SJSA1 (cell line): ENCODE measurements at regions not wholly inside any gene's neighbourhood (a gene's known extent, or its start where the extent isn't known, plus 50 kb on each side); places are given as distances from the start of the nearest gene placed in this dataset.
"Not testable (repeated sequence)": the region's sequence is repeated elsewhere in the genome, so short reads cannot be mapped to it uniquely, and the experiment has no call there.

Source experiments
- DNase-seq, 2 experiments: peaks; one replicate each; pipeline ENCODE4 v3.0.0-alpha.2; 2015 to 2020; ENCODE audit warnings: low spot score in 2 of 2, low read depth in 1 of 2
- H3K27ac ChIP-seq: fragments of 250-450 bp; sonication (Bioruptor Pico); 2 replicates; pipeline ENCODE4 v1.5.1; 2020; ENCODE audit warnings: mild to moderate bottlenecking, moderate library complexity
- H3K27me3 ChIP-seq: fragments of 250-450 bp; sonication (Bioruptor Pico); replicated peaks from 2 replicates; pipeline ENCODE4 v1.5.1; 2020; ENCODE audit warnings: mild to moderate bottlenecking, moderate library complexity
- H3K36me3 ChIP-seq: fragments of 250-450 bp; sonication (Bioruptor Pico); 2 replicates; pipeline ENCODE4 v1.5.1; 2020; ENCODE audit warnings: mild to moderate bottlenecking
- H3K4me1 ChIP-seq: fragments of 250-450 bp; sonication (Bioruptor Pico); replicated peaks from 2 replicates; pipeline ENCODE4 v1.6.1; 2021; ENCODE audit warnings: mild to moderate bottlenecking
- H3K4me3 ChIP-seq: fragments of 250-450 bp; sonication (Bioruptor Pico); 2 replicates; pipeline ENCODE4 v1.5.1; 2020; ENCODE audit warnings: mild to moderate bottlenecking
- H3K9me3 ChIP-seq: fragments of 250-450 bp; sonication (Bioruptor Pico); replicated peaks from 2 replicates; pipeline ENCODE4 v1.5.1; 2020; ENCODE audit warnings: mild to moderate bottlenecking

- Histone ChIP-seq H3K9me3 (no peaks in the 10 kb centered on the region), H3K27ac (no peak overlapping the region)
- DNase-seq, result no peak
Measured at GRCh38 chr14:24705840-24706239, 71.8 kb upstream of the GZMB start.

DNA sequence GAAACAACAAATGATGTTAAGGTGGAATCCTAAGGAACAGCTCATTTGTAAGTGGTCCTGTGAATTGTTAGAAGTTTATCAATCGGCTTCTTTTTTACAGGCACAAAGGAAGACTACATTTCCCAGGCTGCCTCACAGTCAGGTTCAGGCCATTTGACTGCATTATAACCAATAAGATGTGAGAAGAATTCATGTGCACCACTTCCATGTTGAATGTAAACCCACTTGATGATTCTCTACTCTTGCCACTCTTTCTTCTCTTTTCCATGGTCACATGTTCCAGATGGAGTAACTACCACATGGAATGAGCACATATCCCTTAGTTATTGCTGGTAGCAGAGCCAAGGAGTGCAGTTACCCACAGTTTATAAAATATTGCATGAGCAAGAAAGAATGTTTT is 67.1 kb upstream of the GZMB start:
- no peak overlapping the region for H3K27ac ChIP-seq
- H3K36me3 ChIP-seq, result no peaks in the 10 kb centered on the region
- DNase-seq, result no peak
- no peak overlapping the region for H3K4me3 ChIP-seq
- no peaks in the 10 kb centered on the region for H3K9me3 ChIP-seq
- H3K27me3 ChIP-seq, result no peaks in the 10 kb centered on the region
- no peaks in the 10 kb centered on the region for H3K4me1 ChIP-seq

More at GRCh38 chr14:24705840-24706239, 71.8 kb upstream of the GZMB start:
- no peak overlapping the region for H3K4me3 ChIP-seq
- H3K27me3 ChIP-seq, result no peaks in the 10 kb centered on the region
- H3K36me3 ChIP-seq, result no peaks in the 10 kb centered on the region
- H3K4me1 ChIP-seq, result no peaks in the 10 kb centered on the region

GRCh38 chr14:24700511-24700910 is 66.5 kb upstream of the GZMB start:
- Histone ChIP-seq H3K4me3 (no peak overlapping the region), H3K36me3 (no peaks in the 10 kb centered on the region), H3K9me3 (no peaks in the 10 kb centered on the region), H3K27ac (no peak overlapping the region), H3K4me1 (no peaks in the 10 kb centered on the region), H3K27me3 (no peaks in the 10 kb centered on the region)
- DNase-seq, result no peak

DNA sequence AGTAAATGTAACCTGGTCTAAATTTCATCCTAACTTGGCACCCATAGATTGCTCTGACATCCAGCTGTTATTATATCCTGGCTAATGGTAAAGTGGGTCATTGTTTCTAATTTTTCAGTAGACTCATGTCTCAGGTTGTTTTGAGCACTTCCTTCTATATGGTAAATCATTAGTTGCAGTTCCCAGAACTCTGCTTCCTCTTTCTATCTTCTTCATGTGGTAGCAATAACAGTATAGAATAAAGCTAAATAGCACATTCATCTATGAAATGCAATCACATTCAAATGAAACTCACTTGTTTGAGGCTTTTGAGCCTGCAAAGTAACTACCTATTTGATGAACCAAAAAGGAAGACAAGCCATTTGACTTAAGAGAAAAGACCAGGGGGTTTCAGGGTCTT is 65.1 kb upstream of the GZMB start:
- Histone ChIP-seq H3K27ac (no peak overlapping the region), H3K4me1 (no peaks in the 10 kb centered on the region), H3K36me3 (no peaks in the 10 kb centered on the region), H3K4me3 (no peak overlapping the region), H3K27me3 (no peaks in the 10 kb centered on the region), H3K9me3 (no peaks in the 10 kb centered on the region)
- no peak for DNase-seq

DNA sequence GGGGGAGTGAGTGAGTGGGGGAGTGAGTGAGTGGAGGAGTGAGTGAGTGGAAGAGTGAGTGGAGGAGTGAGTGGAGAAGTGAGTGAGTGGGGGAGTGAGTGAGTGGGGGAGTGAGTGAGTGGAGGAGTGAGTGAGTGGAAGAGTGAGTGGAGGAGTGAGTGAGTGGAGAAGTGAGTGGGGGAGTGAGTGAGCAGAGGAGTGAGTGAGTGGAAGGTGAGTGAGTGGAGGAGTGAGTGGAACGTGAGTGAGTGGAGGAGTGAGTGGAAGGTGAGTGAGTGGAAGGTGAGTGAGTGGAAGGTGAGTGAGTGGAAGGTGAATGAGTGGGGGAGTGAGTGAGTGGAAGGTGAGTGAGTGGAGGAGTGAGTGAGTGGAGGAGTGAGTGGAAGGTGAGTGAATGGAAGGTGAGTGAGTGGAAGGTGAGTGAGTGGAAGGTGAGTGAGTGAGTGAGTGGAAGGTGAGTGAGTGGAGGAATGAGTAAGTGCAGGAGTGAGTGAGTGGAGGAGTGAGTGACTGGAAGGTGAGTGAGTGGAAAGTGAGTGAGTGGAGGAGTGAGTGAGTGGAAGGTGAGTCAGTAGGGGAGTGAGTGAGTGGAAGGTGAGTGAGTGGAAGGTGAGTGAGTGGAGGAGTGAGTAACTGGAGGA is 62.4 kb upstream of the GZMB start:
- not testable (repeated sequence) for H3K9me3 ChIP-seq, H3K4me1 ChIP-seq, H3K4me3 ChIP-seq, H3K27ac ChIP-seq, DNase-seq, H3K27me3 ChIP-seq, H3K36me3 ChIP-seq

DNA sequence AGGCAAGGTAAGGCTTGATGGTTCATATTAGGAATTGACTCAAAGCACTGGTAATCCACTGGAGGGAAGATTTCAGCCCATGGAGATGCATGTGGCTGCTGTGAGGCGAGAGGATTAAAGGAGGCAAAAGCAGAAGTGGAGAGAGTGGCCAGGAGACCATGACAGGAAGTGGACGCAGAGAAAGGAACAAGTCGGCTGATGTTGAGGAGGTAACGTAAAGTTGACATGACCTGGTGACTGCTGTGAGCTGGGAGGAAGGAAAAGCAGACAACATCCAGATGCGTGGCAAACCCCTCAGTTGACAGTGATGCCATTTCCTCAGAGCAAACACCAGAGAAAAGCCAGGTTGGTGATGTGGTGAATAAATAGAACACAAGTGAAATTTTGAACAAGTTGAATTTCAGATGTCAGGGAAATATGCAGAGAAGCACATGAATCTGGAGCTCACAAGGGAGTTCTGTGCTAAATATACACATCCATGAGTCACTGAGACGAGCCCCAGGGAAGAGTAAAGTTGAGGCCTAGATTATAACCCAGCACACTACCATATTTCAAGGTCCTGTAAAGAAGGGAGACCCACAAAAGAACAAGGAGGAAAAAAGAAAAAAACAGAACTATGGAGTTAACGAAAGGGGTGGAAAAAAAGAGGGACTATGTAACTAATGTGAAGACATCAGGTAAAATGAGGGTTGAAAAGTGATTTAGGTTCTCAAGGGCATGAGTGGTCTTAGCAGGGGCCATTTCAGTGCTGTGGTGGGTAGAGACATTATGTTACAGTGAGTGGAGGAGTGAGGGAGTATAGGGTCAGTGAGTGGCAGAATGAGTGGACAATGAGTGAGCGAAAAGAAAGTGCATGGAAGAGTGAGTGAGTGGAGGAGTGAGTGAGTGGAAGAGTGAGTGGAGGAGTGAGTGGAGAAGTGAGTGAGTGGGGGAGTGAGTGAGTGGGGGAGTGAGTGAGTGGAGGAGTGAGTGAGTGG is 61.6 kb upstream of the GZMB start:
- Histone ChIP-seq H3K4me1 (no peaks in the 10 kb centered on the region), H3K4me3 (no peak overlapping the region), H3K27ac (no peak overlapping the region), H3K36me3 (no peaks in the 10 kb centered on the region), H3K27me3 (no peaks in the 10 kb centered on the region), H3K9me3 (no peaks in the 10 kb centered on the region)
- no peak for DNase-seq

- no peak for DNase-seq
- Histone ChIP-seq H3K27me3 (no peaks in the 10 kb centered on the region), H3K27ac (no peak overlapping the region), H3K4me1 (no peaks in the 10 kb centered on the region), H3K4me3 (no peak overlapping the region), H3K36me3 (no peaks in the 10 kb centered on the region), H3K9me3 (no peaks in the 10 kb centered on the region)
Measured at GRCh38 chr14:24694680-24695079, 60.7 kb upstream of the GZMB start.

DNA sequence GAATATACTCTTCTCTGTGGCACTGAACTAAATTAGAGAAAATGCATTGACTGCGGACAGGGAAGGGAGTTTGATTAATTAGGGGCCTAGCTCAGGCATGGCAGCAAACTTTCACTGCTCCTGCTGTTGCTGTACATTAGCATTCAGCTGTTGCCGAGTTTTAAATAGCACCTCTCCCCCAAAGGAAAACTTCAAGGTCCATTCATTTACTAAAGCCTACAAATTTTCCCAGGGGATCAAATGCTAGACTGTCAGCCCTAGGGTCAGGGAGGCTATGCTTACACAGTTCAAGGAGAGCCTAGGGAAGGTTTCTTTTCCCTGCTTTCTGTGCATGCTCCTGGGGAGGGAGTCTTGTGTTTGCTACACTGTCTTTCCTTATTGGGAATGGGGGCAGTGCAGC is 60.0 kb upstream of the GZMB start:
- H3K9me3 ChIP-seq, result no peaks in the 10 kb centered on the region
- no peak overlapping the region for H3K4me3 ChIP-seq
- no peak overlapping the region for H3K27ac ChIP-seq
- H3K27me3 ChIP-seq, result no peaks in the 10 kb centered on the region
- H3K4me1 ChIP-seq, result no peaks in the 10 kb centered on the region
- H3K36me3 ChIP-seq, result no peaks in the 10 kb centered on the region
- no peak for DNase-seq

DNA sequence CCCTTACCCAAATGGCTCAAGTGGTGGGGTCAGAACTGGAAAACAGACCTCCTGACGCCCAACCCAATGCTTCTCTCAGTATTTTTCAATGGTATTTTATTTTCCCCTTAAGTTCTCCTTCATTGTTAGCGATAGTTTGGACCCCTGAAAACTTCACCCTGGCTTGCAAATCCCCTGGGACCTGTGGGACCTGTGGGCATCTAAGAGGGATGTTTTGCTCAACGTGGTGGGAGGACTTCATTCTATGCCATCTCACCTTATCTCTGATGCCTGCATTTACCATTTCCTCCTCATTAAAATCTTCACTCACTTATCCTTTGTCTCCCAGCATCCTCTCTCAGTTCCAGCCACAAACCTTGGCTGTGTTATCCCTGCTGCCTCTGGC is 59.4 kb upstream of the GZMB start:
- no peaks in the 10 kb centered on the region for H3K9me3 ChIP-seq
- no peak for DNase-seq
- no peak overlapping the region for H3K4me3 ChIP-seq
- no peaks in the 10 kb centered on the region for H3K4me1 ChIP-seq
- no peak overlapping the region for H3K27ac ChIP-seq
- H3K36me3 ChIP-seq, result no peaks in the 10 kb centered on the region
- H3K27me3 ChIP-seq, result no peaks in the 10 kb centered on the region

- H3K27ac ChIP-seq, result no peak overlapping the region
- no peak for DNase-seq
Measured at GRCh38 chr14:24692382-24693352, 58.7 kb upstream of the GZMB start.

DNA sequence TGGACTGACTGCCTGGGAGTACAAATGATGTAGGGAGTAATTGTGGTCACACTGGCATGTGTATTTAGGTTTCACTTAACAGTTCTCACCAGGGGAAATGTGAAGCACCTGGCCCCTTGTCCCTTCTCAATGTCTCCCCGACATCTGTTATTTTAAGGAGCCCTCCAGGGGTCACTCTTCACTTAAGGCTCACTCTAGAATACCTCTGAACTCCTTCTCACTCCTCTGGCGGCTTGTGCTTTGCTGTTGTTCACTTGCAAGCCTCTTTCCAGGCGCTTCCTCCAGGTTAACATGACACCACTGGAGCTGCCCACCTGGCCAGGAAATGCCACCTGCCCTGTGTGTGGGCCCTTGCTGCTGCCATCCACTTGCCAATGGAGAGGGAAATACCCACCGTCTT is 56.5 kb upstream of the GZMB start:
- H3K4me1 ChIP-seq, result no peaks in the 10 kb centered on the region
- H3K4me3 ChIP-seq, result no peak overlapping the region
- DNase-seq, result no peak
- H3K9me3 ChIP-seq, result no peaks in the 10 kb centered on the region
- no peak overlapping the region for H3K27ac ChIP-seq
- H3K36me3 ChIP-seq, result no peaks in the 10 kb centered on the region
- H3K27me3 ChIP-seq, result no peaks in the 10 kb centered on the region

More at GRCh38 chr14:24692382-24693352, 58.7 kb upstream of the GZMB start:
- Histone ChIP-seq H3K4me3 (no peak overlapping the region), H3K36me3 (no peaks in the 10 kb centered on the region), H3K4me1 (no peaks in the 10 kb centered on the region), H3K27me3 (no peaks in the 10 kb centered on the region), H3K9me3 (no peaks in the 10 kb centered on the region)

DNA sequence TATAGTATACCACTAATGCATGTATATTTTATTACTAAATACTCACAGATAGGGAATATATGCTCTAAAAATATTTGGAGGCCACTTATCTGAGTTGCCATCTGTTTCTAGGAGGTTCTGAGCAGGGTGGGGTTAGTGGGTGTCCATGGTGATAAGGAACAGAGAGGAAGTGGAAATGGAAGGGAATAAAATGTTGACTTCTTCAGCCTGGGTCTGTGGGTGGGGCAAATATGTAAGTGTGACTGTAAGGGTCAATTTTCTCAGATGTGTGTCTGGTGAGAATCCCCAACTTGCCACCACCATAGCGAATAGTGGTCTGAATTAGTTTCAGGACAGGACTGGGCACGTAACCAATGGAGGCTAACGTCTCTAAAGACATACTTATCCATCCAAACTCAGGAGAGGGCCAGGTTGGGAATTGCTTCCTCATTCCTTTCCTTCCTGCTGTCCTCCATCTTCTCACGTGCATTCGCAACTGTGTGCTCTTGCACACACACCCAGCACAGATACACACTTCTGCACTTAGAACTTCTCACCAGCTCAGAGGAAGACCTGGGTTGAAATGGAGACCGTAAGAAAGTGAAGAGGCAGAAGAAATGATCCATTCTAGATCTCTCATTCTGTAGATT is 54.2 kb upstream of the GZMB start:
- Histone ChIP-seq H3K4me1 (no peaks in the 10 kb centered on the region), H3K36me3 (no peaks in the 10 kb centered on the region), H3K27me3 (no peaks in the 10 kb centered on the region), H3K9me3 (no peaks in the 10 kb centered on the region; the same call in 1 of the 2 replicates), H3K4me3 (no peak overlapping the region), H3K27ac (no peak overlapping the region)
- no peak for DNase-seq
